A549 (cell line): ENCODE measurements at regions not wholly inside any gene's neighbourhood (a gene's known extent, or its start where the extent isn't known, plus 50 kb on each side); places are given as distances from the start of the nearest gene placed in this dataset.

Source experiments
- ATAC-seq, 2 experiments: fragments of 200-7000 bp in 1 of 2; fragments of >200 bp in 1 of 2; cut with Nextera tagmentation in 1 of 2; cut with Tn5 transposase in 1 of 2; 3 replicates each; pipeline versions ENCODE4 v1.8.0 to v1.9.1; 2018 to 2020; ENCODE audit warnings: mild to moderate bottlenecking in 1 of 2, moderate library complexity in 1 of 2
- CTCF ChIA-PET: fragments of 300-600 bp; sonication (Branson Sonifier 250); formaldehyde crosslinking; extraction: SDS; loops from one replicate; lab custom pipeline; 2021; ENCODE audit warnings: antibody characterized with exemption, inconsistent platforms; lab: Yijun Ruan, JAX
- POLR2A ChIA-PET: fragments of 350-600 bp; formaldehyde crosslinking; extraction: SDS; loops from one replicate; lab custom pipeline; 2021; ENCODE audit warnings: antibody characterized with exemption, inconsistent platforms; lab: Yijun Ruan, JAX
- DNase-seq, 2 experiments: peaks; one replicate each; pipeline versions ENCODE4 v3.0.0 to v3.0.0-alpha.2; 2011 to 2016; ENCODE audit warnings: low read depth in 1 of 2, low spot score in 1 of 2
- FAIRE-seq: peaks from 2 replicates; lab custom pipeline; 2011; peaks lifted over from hg19 to GRCh38; lab: Jason Lieb, UNC
- H3K27ac ChIP-seq, 2 experiments: fragments of >200 bp; sonication (Bioruptor Twin); formaldehyde crosslinking; 3 replicates each; pipeline ENCODE4 v1.5.1; 2016 to 2017
- H3K4me1 ChIP-seq: fragments of >200 bp; sonication (Bioruptor Twin); formaldehyde crosslinking; 3 replicates; pipeline ENCODE4 v1.6.1; 2016
- H3K4me2 ChIP-seq: fragments of >200 bp; sonication (Bioruptor Twin); formaldehyde crosslinking; 3 replicates; pipeline ENCODE4 v1.6.1; 2016
- H3K4me3 ChIP-seq: fragments of >200 bp; sonication (Bioruptor Twin); formaldehyde crosslinking; 3 replicates; pipeline ENCODE4 v1.5.1; 2016
- H3K9me3 ChIP-seq: fragments of >200 bp; sonication (Bioruptor Twin); formaldehyde crosslinking; 3 replicates; pipeline ENCODE4 v1.6.1; 2016
- BHLHE40 ChIP-seq: IDR thresholded peaks from 2 replicates; pipeline ENCODE4 v1.6.1; 2012; ENCODE audit warnings: low read depth, low read length, inconsistent platforms
- ESRRA ChIP-seq: fragments of 150-350 bp; IDR thresholded peaks from 2 replicates; pipeline ENCODE4 v1.6.1; 2014; ENCODE audit warnings: mild to moderate bottlenecking, low read length, borderline replicate concordance
- FOSL2 ChIP-seq, 2 experiments: fragments of 450-650 bp in 1 of 2; fragments of >200 bp in 1 of 2; sonication (Bioruptor Twin) in 1 of 2; formaldehyde crosslinking; IDR thresholded peaks; 2 replicates each; pipeline versions ENCODE4 v1.5.0 to v1.6.1; 2016 to 2020; ENCODE audit warnings: mild to moderate bottlenecking in 1 of 2, moderate library complexity in 1 of 2
- HEYL ChIP-seq: fragments of 250-450 bp; sonication (Bioruptor Pico); IDR thresholded peaks from 2 replicates; pipeline ENCODE4 v1.8.0; 2021; ENCODE audit warnings: mild to moderate bottlenecking, moderate library complexity
- JUN ChIP-seq, 2 experiments: fragments of >200 bp; sonication (Bioruptor Twin); formaldehyde crosslinking; IDR thresholded peaks; 2 replicates in 1 of 2; 3 replicates in 1 of 2; pipeline ENCODE4 v1.6.1; 2016 to 2017
- KDM1A ChIP-seq: fragments of 200-600 bp; sonication (generic); IDR thresholded peaks from 2 replicates; pipeline ENCODE4 v1.6.1; 2016; ENCODE audit warnings: low read depth, mild to moderate bottlenecking
- KDM5A ChIP-seq: fragments of 200-600 bp; sonication (generic); IDR thresholded peaks from 2 replicates; pipeline ENCODE4 v1.6.1; 2016; ENCODE audit warnings: antibody characterized with exemption, mild to moderate bottlenecking
- MAZ ChIP-seq: fragments of 150-350 bp; IDR thresholded peaks from 2 replicates; pipeline ENCODE4 v1.6.1; 2014; ENCODE audit warnings: antibody characterized with exemption, low read depth, low read length, borderline replicate concordance
- NR3C1 ChIP-seq: fragments of >200 bp; sonication (Bioruptor Twin); formaldehyde crosslinking; IDR thresholded peaks from 3 replicates; pipeline ENCODE4 v1.6.1; 2017
- RAD21 ChIP-seq, 2 experiments: fragments of >200 bp in 1 of 2; sonication (Bioruptor Twin) in 1 of 2; formaldehyde crosslinking in 1 of 2; IDR thresholded peaks in 1 of 2; conservative IDR thresholded peaks in 1 of 2; 2 replicates in 1 of 2; 3 replicates in 1 of 2; pipeline ENCODE4 v1.6.1; 2012 to 2018; ENCODE audit warnings: inconsistent platforms in 1 of 2
- SMC3 ChIP-seq: fragments of >200 bp; sonication (Bioruptor Twin); formaldehyde crosslinking; IDR thresholded peaks from 3 replicates; pipeline ENCODE4 v1.6.1; 2018; ENCODE audit warnings: inconsistent platforms
- TFCP2L1 ChIP-seq: fragments of 250-450 bp; sonication (Bioruptor Pico); IDR thresholded peaks from 2 replicates; pipeline ENCODE4 v1.5.0; 2021; ENCODE audit warnings: mild to moderate bottlenecking
- WGBS: methylation state at CpG from one replicate; pipeline ENCODE4 v1.1.6; 2017; ENCODE audit errors: missing lambda C conversion rate; 5-methylcytosine and 5-hydroxymethylcytosine counted together
- TF ChIP-seq, protein P1 (sequence below): IDR thresholded peaks from 2 replicates; pipeline ENCODE4 v1.6.1; 2012; ENCODE audit warnings: low read depth, borderline replicate concordance
- TF ChIP-seq, protein P2 (sequence below): fragments of >200 bp; sonication (Bioruptor Twin); formaldehyde crosslinking; IDR thresholded peaks from 3 replicates; pipeline ENCODE4 v1.5.1; 2016
- TF ChIP-seq, protein P3 (sequence below): fragments of 250-450 bp; sonication (Bioruptor Pico); IDR thresholded peaks from 2 replicates; pipeline ENCODE4 v1.5.0; 2020; ENCODE audit warnings: low read depth, mild to moderate bottlenecking, moderate library complexity
- TF ChIP-seq, protein P4 (sequence below): fragments of 150-350 bp; IDR thresholded peaks from 2 replicates; pipeline ENCODE4 v1.6.1; 2014; ENCODE audit warnings: low read depth, mild to moderate bottlenecking, low read length

DNA sequence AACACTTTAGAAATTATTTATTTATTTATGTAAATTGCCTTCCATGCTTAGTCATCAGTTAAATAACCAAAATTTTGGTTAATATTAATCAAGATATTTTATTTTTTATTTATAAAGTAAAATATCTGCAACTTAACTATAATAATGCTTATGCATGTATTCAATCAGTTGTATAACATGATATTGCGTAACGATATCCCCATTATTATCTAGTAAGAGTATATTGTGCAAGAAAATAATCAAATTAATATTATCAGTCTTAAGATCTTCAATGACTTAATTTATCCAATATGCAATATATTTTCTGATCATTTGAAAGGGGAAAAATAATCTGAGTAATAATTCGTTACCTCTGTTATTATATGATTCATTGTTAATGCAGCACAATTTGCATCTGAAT, 596.7 kb downstream of the GABRG1 start:
- POLR2A ChIA-PET, result no interaction called here
- DNase-seq, result no peak
- Histone ChIP-seq H3K4me1 (no peaks in the 10 kb centered on the region), H3K4me2 (no peak overlapping the region), H3K4me3 (no peak overlapping the region), H3K9me3 (no peaks in the 10 kb centered on the region), H3K27ac (no peak overlapping the region)
- CTCF ChIA-PET, result no interaction called here
- TF ChIP-seq KDM5A (no peak), RAD21 (conservative IDR thresholded peaks at IDR 0.05 in 1 of 2, IDR thresholded peaks at IDR 0.05 in 1 of 2) (no peak), ESRRA (no peak), NR3C1 (no peak), JUN (IDR thresholded peaks at IDR 0.05) (no peak), MAZ (no peak), FOSL2 (IDR thresholded peaks at IDR 0.05) (no peak), FOSL2 (CRISPR knock-in tag; IDR thresholded peaks at IDR 0.05) (no peak), TFCP2L1 (no peak)
- TF ChIP-seq, protein P1, sequence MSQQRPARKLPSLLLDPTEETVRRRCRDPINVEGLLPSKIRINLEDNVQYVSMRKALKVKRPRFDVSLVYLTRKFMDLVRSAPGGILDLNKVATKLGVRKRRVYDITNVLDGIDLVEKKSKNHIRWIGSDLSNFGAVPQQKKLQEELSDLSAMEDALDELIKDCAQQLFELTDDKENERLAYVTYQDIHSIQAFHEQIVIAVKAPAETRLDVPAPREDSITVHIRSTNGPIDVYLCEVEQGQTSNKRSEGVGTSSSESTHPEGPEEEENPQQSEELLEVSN, result no peak
- TF ChIP-seq, protein P2, sequence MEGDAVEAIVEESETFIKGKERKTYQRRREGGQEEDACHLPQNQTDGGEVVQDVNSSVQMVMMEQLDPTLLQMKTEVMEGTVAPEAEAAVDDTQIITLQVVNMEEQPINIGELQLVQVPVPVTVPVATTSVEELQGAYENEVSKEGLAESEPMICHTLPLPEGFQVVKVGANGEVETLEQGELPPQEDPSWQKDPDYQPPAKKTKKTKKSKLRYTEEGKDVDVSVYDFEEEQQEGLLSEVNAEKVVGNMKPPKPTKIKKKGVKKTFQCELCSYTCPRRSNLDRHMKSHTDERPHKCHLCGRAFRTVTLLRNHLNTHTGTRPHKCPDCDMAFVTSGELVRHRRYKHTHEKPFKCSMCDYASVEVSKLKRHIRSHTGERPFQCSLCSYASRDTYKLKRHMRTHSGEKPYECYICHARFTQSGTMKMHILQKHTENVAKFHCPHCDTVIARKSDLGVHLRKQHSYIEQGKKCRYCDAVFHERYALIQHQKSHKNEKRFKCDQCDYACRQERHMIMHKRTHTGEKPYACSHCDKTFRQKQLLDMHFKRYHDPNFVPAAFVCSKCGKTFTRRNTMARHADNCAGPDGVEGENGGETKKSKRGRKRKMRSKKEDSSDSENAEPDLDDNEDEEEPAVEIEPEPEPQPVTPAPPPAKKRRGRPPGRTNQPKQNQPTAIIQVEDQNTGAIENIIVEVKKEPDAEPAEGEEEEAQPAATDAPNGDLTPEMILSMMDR, result no peak
- TF ChIP-seq, protein P3, sequence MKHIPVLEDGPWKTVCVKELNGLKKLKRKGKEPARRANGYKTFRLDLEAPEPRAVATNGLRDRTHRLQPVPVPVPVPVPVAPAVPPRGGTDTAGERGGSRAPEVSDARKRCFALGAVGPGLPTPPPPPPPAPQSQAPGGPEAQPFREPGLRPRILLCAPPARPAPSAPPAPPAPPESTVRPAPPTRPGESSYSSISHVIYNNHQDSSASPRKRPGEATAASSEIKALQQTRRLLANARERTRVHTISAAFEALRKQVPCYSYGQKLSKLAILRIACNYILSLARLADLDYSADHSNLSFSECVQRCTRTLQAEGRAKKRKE (CRISPR knock-in tag), result no peak
- TF ChIP-seq, protein P4, sequence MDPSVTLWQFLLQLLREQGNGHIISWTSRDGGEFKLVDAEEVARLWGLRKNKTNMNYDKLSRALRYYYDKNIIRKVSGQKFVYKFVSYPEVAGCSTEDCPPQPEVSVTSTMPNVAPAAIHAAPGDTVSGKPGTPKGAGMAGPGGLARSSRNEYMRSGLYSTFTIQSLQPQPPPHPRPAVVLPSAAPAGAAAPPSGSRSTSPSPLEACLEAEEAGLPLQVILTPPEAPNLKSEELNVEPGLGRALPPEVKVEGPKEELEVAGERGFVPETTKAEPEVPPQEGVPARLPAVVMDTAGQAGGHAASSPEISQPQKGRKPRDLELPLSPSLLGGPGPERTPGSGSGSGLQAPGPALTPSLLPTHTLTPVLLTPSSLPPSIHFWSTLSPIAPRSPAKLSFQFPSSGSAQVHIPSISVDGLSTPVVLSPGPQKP, result no peak
- ATAC-seq, result no peak
- no peak for FAIRE-seq
- 11% methylated on average over 3 of the region's 3 CpGs for WGBS

DNA sequence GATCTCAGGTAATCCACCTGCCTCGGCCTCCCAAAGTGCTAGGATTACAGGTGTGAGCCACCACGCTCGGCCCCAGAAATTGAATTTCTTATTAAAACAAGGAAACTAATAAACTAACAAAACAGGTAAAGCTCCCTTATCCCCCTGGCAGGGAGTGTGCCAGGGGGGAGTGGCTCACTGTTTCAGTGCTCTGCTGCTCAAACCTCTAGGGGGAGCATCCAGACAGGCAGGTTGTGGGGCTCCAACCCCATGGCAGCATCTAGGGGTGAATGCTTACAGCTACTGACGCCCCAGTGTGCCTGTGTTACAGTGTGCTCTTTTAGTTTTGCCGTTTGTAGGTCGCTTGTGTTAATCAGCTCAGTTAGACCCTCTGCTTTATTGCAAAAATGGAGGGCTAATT, 605.0 kb downstream of the GABRG1 start:
- ATAC-seq (no peak), DNase-seq (no peak), FAIRE-seq (no peak)
- TF ChIP-seq, protein P2, result no peak
- no peak for TF ChIP-seq KDM1A
- no peak for TF ChIP-seq SMC3
- no peak for TF ChIP-seq KDM5A
- TF ChIP-seq BHLHE40, result no peak
- no peak overlapping the region for H3K27ac ChIP-seq
- H3K4me1 ChIP-seq, result no peaks in the 10 kb centered on the region
- CTCF ChIA-PET, result interaction anchor here (0.7 kb wide), 1 partner anchor 859 kb away, joined by 3 read pairs; no protein-coding TSS in a partner anchor
- POLR2A ChIA-PET, result no interaction called here
- WGBS, result 6% methylated on average over 6 of the region's 6 CpGs
- no peak overlapping the region for H3K4me2 ChIP-seq
- H3K9me3 ChIP-seq, result no peaks in the 10 kb centered on the region
- no peak overlapping the region for H3K4me3 ChIP-seq

DNA sequence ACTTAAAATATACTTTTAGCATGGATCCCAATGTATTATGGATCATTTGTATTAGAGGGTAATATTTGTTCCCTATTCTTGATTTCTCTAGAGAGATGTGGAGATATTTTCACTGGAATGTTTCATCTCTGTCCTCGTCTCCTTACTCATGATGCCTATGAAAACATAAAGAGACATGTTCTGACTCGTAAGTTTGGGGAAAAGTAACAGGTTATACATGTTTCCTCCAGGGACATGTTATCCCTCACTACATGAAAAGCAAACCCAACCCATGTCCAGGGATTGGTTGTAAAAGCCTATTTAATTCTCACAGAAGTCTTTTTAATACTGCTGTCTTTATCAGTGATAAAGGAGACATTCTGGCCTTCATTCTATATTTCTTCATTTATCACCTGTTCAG, 621.4 kb downstream of the GABRG1 start:
- no peak for TF ChIP-seq HEYL
- ChIA-PET POLR2A (no interaction called here), CTCF (no interaction called here)
- H3K9me3 ChIP-seq, result no peaks in the 10 kb centered on the region
- H3K4me3 ChIP-seq, result no peak overlapping the region
- WGBS, result 3% methylated on average over 2 of the region's 2 CpGs
- H3K4me1 ChIP-seq, result no peaks in the 10 kb centered on the region
- no peak overlapping the region for H3K4me2 ChIP-seq
- ATAC-seq, result no peak
- no peak for FAIRE-seq
- DNase-seq, result no peak
- no peak overlapping the region for H3K27ac ChIP-seq
